Hepatocyte (in vitro differentiated cells): ENCODE measurements at regions not wholly inside any gene's neighbourhood (a gene's known extent, or its start where the extent isn't known, plus 50 kb on each side); places are given as distances from the start of the nearest gene placed in this dataset.
"Not testable (repeated sequence)": the region's sequence is repeated elsewhere in the genome, so short reads cannot be mapped to it uniquely, and the experiment has no call there.

Experiments
- EZH2phosphoT487 ChIP-seq: fragments of 200-600 bp; sonication (generic); IDR thresholded peaks from one replicate; pipeline ENCODE4 v1.6.1; 2018; ENCODE audit warnings: antibody characterized with exemption, mild to moderate bottlenecking, low read depth, moderate library complexity; ENCODE audit not compliant: unreplicated experiment, severe bottlenecking
- TF ChIP-seq, protein P1 (sequence below): fragments of 200-600 bp; sonication (generic); IDR thresholded peaks from 2 replicates; pipeline ENCODE4 v1.5.1; 2016; ENCODE audit warnings: antibody characterized with exemption, mild to moderate bottlenecking; ENCODE audit not compliant: poor library complexity

DNA sequence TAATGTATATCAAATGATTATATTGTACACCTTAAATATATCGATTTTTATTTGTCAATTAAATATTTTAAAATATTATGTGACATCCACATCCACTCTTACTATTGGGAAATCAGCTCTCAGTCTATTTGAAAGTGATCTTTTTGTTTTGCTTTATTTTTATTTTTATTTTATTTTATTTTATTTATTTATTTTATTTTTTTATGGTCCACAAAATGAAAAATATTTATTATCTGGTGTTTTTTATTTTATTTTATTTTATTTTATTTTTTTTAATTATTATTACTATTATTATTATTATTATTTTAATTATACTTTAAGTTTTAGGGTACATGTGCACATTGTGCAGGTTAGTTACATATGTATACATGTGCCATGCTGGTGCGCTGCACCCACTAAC lies 533.5 kb upstream of the ANO5 start:
- TF ChIP-seq, protein P1, sequence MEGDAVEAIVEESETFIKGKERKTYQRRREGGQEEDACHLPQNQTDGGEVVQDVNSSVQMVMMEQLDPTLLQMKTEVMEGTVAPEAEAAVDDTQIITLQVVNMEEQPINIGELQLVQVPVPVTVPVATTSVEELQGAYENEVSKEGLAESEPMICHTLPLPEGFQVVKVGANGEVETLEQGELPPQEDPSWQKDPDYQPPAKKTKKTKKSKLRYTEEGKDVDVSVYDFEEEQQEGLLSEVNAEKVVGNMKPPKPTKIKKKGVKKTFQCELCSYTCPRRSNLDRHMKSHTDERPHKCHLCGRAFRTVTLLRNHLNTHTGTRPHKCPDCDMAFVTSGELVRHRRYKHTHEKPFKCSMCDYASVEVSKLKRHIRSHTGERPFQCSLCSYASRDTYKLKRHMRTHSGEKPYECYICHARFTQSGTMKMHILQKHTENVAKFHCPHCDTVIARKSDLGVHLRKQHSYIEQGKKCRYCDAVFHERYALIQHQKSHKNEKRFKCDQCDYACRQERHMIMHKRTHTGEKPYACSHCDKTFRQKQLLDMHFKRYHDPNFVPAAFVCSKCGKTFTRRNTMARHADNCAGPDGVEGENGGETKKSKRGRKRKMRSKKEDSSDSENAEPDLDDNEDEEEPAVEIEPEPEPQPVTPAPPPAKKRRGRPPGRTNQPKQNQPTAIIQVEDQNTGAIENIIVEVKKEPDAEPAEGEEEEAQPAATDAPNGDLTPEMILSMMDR = not testable (repeated sequence)
- not testable (repeated sequence) for TF ChIP-seq EZH2phosphoT487
